GM18505 (cell line): ENCODE measurements at regions not wholly inside any gene's neighbourhood (a gene's known extent, or its start where the extent isn't known, plus 50 kb on each side); places are given as distances from the start of the nearest gene placed in this dataset.

Source experiments
- ATAC-seq: cut with Tn5 transposase; IDR thresholded peaks from one replicate; pipeline ENCODE4 v1.9.1; 2021; ENCODE audit not compliant: unreplicated experiment
- POLR2A ChIP-seq: IDR thresholded peaks from 4 replicates; pipeline ENCODE4 v1.6.1; 2011; ENCODE audit warnings: borderline replicate concordance; ENCODE audit not compliant: insufficient read depth, insufficient read length; ENCODE audit errors: extremely low read depth

GRCh38 chr18:56475250-56475649 lies 163.1 kb downstream of the TXNL1 start:
- TF ChIP-seq POLR2A = no peak

DNA sequence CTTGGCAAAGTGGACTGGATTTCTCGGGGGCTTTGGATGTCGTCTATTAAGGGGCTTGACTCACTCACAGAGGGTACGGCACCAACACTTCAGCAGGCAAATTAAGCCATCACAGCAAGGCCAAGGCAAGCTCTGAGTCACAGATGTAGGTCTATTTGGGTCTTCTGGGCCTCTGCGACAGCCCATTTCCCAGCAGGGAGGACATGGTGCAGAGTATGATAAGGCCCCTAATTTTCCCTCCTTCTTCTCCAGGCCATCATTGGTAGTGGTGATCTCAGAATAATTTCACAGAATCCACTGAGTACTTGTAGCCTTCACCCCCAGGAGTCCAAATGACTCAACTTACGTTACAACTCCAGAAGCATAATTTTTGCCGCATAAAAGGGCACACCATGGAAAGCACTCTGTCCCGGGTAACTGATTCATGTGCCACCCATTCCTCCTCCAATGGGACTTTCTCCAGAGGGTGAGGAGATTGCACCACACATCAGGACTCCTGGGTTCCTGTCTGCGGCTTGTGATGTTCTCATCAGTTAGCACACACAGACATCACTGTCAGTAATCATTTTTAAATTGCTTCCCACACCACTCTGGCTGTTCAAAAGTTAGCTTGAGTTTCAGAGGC lies 164.9 kb downstream of the TXNL1 start:
- no peak for TF ChIP-seq POLR2A
- ATAC-seq = no peak

More at GRCh38 chr18:56475250-56475649, 163.1 kb downstream of the TXNL1 start:
- no peak for ATAC-seq

- no peak for TF ChIP-seq POLR2A
- ATAC-seq = no peak
These were observed 167.7 kb downstream of the TXNL1 start for GRCh38 chr18:56470406-56471351.

- no peak for ATAC-seq
- TF ChIP-seq POLR2A = no peak
These were observed 168.8 kb downstream of the TXNL1 start for GRCh38 chr18:56469582-56469981.

GRCh38 chr18:56468396-56468795 lies 170.0 kb downstream of the TXNL1 start:
- no peak for ATAC-seq
- TF ChIP-seq POLR2A = no peak

DNA sequence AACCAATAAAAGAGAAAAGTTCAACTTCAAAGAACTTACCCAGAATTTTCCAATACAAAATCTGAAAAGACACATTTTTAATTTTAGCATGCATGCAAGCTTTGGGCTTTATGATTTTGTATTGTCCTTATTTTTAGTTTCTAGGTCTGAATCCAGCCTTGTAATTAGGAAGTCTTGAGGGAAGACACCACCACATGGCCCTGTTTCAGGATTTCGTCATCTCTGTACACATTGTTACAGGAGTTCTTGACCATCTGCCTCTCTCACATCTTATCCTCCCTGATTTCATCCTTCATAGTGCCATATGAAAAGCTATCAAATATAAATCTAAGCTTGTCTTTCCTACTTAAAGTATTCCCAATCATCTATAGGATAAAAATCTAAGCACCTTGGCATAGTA lies 176.1 kb downstream of the TXNL1 start:
- no peak for TF ChIP-seq POLR2A
- ATAC-seq = no peak

- no peak for ATAC-seq
These were observed 177.2 kb downstream of the TXNL1 start for GRCh38 chr18:56461151-56461550.

GRCh38 chr18:56460581-56460980 lies 177.8 kb downstream of the TXNL1 start:
- no peak for TF ChIP-seq POLR2A
- ATAC-seq = no peak

More at GRCh38 chr18:56461151-56461550, 177.2 kb downstream of the TXNL1 start:
- TF ChIP-seq POLR2A = no peak

- no peak for ATAC-seq
- TF ChIP-seq POLR2A = no peak
These were observed 179.4 kb downstream of the TXNL1 start for GRCh38 chr18:56458770-56459712.

DNA sequence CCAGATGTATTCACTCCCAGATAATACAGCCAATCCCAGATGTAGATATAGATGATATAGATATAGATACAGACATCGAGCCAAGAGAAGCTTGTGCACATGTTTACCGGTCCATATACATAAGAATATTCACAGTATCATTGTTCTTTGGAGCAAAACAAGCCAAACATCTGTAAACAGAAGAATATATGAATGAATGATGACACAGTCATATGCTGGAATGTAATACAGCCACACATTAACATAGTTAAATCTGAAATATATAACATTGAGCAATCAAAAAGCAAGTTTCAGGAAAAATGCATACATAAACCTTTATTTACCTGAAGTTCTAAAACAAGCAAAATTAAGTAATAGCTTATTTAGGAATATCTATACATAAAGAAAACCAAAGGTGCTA lies 182.5 kb downstream of the TXNL1 start:
- no peak for TF ChIP-seq POLR2A
- no peak for ATAC-seq

GRCh38 chr18:56455141-56455540 lies 183.3 kb downstream of the TXNL1 start:
- ATAC-seq = no peak

GRCh38 chr18:56453631-56454030 lies 184.8 kb downstream of the TXNL1 start:
- no peak for ATAC-seq
- no peak for TF ChIP-seq POLR2A

More at GRCh38 chr18:56455141-56455540, 183.3 kb downstream of the TXNL1 start:
- TF ChIP-seq POLR2A = no peak

- no peak for ATAC-seq
- no peak for TF ChIP-seq POLR2A
These were observed 187.2 kb downstream of the TXNL1 start for GRCh38 chr18:56451188-56451587.

GRCh38 chr18:56448751-56449150 lies 189.6 kb downstream of the TXNL1 start:
- TF ChIP-seq POLR2A = no peak
- no peak for ATAC-seq

DNA sequence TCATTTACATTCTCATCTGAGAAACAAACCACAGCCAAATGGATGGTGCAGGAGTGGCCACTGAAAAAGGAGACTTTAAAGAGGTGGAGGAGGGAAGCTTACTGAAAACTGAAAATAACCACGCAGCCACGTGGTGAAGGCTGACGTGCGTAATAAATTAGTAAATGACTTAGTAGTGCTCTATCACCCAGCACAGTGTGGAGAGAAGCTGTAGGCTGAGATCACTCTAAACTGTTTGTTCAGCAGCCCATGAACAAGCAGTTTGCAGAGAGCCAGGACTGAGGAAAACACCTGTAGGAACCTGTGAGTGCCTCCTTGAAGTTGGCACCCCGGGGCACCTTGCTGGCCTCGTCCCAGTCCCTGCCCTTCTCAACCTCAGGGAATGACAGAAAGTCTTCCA lies 193.0 kb downstream of the TXNL1 start:
- ATAC-seq = no peak
- no peak for TF ChIP-seq POLR2A
